ENCODE measurements at regions not wholly inside any gene's neighbourhood (a gene's known extent, or its start where the extent isn't known, plus 50 kb on each side); places are given as distances from the start of the nearest gene placed in this dataset.
A peak's percentile ranks its signal among the peaks of the same experiment; 100 is the strongest.

DNA sequence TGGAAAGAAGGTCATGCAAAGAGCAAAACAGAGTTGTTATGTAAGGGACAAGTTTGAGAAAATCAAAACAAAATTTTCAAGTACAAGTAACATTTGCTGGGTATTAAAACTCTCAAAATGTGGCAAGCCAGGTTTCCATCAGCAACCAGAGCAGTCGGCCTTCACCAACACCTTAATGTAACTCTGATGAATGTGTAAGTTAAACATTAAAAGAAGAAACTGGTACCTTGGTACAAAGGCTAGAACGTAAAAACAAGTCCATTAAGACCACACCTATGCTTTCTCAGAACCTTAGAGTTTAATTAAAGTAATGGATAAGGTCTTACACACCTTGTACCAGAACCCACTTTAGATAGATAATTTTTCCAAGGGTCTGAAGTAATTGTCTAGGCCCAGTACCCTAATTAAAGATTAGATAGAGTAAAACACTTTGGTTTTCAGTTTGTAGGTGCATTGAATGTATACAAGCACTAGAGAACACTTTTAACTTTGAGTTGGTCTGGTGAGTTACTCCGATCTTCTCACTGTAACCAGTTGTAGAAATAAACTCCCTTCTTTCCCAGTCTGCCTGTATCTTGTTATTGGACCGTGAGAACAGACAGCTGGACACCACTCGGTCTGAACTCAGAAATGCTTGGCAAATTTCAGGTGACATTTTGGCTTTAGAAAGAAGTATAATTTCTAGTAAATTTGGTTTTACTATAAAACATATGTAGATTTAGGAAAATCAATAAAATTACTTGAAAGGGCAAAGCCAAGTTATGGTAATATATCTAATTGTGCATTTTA is 319.4 kb downstream of the HTR1B start:
- H3K4me3 ChIP-seq (ENCODE audit: low read depth, low read length) = no peak overlapping the region
- TF ChIP-seq CTCF (IDR thresholded peaks at IDR 0.05; ENCODE audit: insufficient read depth, low read depth, low read length, missing control alignments) = no peak
- no peak for DNase-seq (ENCODE audit: low read depth)

DNA sequence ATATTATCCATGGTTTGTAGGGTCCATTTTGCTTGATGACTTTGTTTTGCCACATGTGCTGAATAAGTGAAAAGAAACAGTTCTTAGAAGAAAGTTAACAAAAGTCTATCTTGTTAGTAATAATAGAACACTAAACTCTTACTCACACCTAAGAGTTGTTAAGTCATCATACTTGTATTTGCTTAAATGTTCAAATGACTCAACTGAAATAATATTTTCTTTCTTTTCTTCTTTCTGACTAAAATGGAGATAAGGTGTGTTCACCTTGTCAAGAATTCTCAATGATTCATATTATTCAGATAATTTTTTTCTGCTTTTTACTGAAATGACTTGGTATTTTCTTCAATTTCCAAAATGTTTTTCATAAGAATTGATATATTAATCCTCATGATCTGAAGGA is 327.2 kb downstream of the HTR1B start:
- H3K4me3 ChIP-seq (ENCODE audit: low read depth, low read length) = no peak overlapping the region
- no peak for TF ChIP-seq CTCF (IDR thresholded peaks at IDR 0.05; ENCODE audit: insufficient read depth, low read depth, low read length, missing control alignments)
- DNase-seq (ENCODE audit: low read depth) = no peak

DNA sequence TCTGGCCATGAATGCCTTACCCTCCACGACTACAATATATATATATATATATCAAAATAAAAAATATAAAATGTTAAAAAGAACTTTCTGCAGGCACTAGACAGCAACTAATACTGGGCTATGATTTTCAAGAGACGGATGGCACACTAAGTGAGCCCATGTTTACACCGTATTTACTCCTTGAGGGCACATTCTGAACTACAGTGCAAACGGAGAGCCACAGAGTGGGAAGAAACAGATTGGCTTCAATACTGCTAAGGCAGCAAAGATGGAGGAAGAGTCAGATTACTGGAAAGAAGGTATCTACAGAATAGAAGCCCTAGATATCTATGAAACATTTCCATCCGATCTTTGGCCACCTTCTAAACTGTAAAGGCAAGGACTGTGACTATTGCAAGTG is 330.3 kb downstream of the HTR1B start:
- DNase-seq (ENCODE audit: low read depth) = no peak
- no peak for TF ChIP-seq CTCF (IDR thresholded peaks at IDR 0.05; ENCODE audit: insufficient read depth, low read depth, low read length, missing control alignments)
- H3K4me3 ChIP-seq (ENCODE audit: low read depth, low read length) = no peak overlapping the region

- no peak overlapping the region for H3K4me3 ChIP-seq (ENCODE audit: low read depth, low read length)
- no peak for TF ChIP-seq CTCF (IDR thresholded peaks at IDR 0.05; ENCODE audit: insufficient read depth, low read depth, low read length, missing control alignments)
- no peak for DNase-seq (ENCODE audit: low read depth)
These were observed 331.9 kb downstream of the HTR1B start for GRCh38 chr6:77131426-77131825.

DNA sequence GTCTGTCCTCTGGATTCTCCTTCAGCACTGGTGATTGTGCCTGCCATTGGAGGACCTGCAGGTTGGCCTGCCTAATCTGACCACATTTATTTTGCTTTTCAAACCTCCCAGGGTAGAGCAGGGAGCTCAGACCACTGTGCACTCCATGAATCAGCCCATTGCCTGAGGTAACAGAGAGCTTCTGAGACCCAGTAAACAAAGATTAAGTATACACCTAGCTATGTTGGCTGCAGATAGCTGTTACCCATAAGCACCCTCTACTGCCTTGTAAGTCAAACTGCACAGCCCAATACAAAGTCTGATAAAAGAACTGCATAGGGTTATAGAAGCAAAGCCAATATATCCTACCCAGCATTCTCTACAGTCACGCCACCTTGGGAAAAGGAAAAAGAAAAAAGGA is 338.7 kb downstream of the HTR1B start:
- DNase-seq (ENCODE audit: low read depth) = peak; percentile 1
- no peak overlapping the region for H3K4me3 ChIP-seq (ENCODE audit: low read depth, low read length)
- no peak for TF ChIP-seq CTCF (IDR thresholded peaks at IDR 0.05; ENCODE audit: insufficient read depth, low read depth, low read length, missing control alignments)

- no peak overlapping the region for H3K4me3 ChIP-seq (ENCODE audit: low read depth, low read length)
- DNase-seq (ENCODE audit: low read depth) = no peak
- no peak for TF ChIP-seq CTCF (IDR thresholded peaks at IDR 0.05; ENCODE audit: insufficient read depth, low read depth, low read length, missing control alignments)
These were observed 339.8 kb downstream of the HTR1B start for GRCh38 chr6:77123527-77123926.

DNA sequence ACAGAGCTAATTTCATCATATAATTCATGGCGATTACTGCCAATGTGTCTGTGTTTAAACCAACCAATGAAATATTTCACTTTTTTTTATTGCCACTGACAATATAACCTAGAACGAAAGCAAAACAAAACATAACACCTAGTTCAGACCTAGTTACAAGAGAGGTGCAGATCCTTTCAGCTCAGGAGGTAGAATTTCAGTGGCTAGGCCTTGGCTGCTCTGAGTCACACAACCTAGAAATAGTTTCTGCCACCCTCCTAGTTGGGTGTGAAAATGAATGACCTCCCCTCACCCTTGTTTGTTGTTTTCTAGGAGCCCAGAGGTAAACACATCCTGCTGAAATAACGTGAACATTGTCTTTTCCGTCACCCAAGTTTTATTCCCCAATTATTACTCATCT is 356.3 kb downstream of the HTR1B start:
- DNase-seq (ENCODE audit: low read depth) = peak; percentile 48
- no peak for TF ChIP-seq CTCF (IDR thresholded peaks at IDR 0.05; ENCODE audit: insufficient read depth, low read depth, low read length, missing control alignments)
- no peak overlapping the region for H3K4me3 ChIP-seq (ENCODE audit: low read depth, low read length)
